ENCODE measurements at regions not wholly inside any gene's neighbourhood (a gene's known extent, or its start where the extent isn't known, plus 50 kb on each side); places are given as distances from the start of the nearest gene placed in this dataset.
A peak's percentile ranks its signal among the peaks of the same experiment; 100 is the strongest.

DNA sequence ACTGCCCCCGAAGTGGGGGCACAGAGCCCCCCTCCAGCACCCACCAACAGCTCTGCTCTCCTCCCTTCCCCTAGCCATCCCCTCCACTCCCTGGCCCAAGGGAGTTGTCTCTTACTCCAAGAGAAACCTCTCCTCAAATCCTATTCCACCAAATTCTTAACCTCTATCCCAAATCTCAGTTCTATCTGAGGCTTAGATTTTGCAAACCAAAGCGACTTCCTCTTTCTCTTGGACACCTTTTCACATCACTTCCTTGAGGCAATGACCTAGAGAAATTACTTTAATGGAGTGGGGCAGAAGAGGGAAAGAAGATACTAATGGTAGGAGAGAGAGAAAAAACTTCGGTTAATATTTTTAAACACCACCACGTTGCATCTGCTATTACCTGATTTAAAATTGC is 167.2 kb downstream of the SS18 start:
- Histone ChIP-seq H3K36me3 (no peaks in the 10 kb centered on the region), H3K27ac (no peak overlapping the region), H3K9me3 (no peaks in the 10 kb centered on the region), H3K4me3 (no peak overlapping the region), H3K27me3 (no peaks in the 10 kb centered on the region), H3K4me1 (no peaks in the 10 kb centered on the region)
- TF ChIP-seq, protein P1, sequence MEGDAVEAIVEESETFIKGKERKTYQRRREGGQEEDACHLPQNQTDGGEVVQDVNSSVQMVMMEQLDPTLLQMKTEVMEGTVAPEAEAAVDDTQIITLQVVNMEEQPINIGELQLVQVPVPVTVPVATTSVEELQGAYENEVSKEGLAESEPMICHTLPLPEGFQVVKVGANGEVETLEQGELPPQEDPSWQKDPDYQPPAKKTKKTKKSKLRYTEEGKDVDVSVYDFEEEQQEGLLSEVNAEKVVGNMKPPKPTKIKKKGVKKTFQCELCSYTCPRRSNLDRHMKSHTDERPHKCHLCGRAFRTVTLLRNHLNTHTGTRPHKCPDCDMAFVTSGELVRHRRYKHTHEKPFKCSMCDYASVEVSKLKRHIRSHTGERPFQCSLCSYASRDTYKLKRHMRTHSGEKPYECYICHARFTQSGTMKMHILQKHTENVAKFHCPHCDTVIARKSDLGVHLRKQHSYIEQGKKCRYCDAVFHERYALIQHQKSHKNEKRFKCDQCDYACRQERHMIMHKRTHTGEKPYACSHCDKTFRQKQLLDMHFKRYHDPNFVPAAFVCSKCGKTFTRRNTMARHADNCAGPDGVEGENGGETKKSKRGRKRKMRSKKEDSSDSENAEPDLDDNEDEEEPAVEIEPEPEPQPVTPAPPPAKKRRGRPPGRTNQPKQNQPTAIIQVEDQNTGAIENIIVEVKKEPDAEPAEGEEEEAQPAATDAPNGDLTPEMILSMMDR (IDR thresholded peaks at IDR 0.05): no peak
- TF ChIP-seq POLR2A (IDR thresholded peaks at IDR 0.05) (no peak), POLR2AphosphoS5 (IDR thresholded peaks at IDR 0.05) (no peak), EP300 (IDR thresholded peaks at IDR 0.05) (no peak)
- ATAC-seq (ENCODE audit: low FRiP score in 2 of 2): no peak
- 81 to 85% methylated on average over 4 of the region's 4 CpGs for WGBS, 2 donors
- DNase-seq: no peak

GRCh38 chr18:25921677-25922421 is 168.6 kb downstream of the SS18 start:
- H3K27me3 ChIP-seq: no peaks in the 10 kb centered on the region
- no peaks in the 10 kb centered on the region for H3K4me1 ChIP-seq
- ATAC-seq (ENCODE audit: low FRiP score in 2 of 2) (peak in 1 of 2 donors; percentile 36), DNase-seq (no peak)
- no peak for TF ChIP-seq POLR2AphosphoS5 (IDR thresholded peaks at IDR 0.05)
- TF ChIP-seq, protein P1 (IDR thresholded peaks at IDR 0.05): peak in 3 of 6 experiments; percentile 8 to 41 (median 20)
- no peaks in the 10 kb centered on the region for H3K36me3 ChIP-seq
- 86 to 91% methylated on average over 11 to 13 of the region's 13 CpGs for WGBS, 2 donors
- no peaks in the 10 kb centered on the region for H3K9me3 ChIP-seq
- no peak overlapping the region for H3K27ac ChIP-seq
- no peak overlapping the region for H3K4me3 ChIP-seq

DNA sequence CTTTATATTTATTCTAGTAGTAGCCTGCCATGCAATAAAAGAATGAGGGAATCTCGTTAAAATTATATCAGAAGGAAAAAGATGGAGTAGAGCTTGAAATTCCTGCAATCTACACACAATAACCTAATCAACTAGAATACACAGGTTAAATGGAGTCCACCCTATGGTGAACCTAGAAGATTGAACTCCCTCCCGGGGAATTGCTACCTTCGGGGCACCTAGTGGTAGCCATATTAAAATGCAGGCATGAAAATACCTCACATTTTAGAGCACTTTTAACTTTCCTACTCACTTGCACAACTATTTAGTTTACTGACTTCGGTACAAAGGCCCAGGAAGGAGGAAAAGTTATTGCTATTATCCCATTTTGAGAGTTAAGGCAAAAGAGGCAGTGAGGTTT is 174.5 kb downstream of the SS18 start:
- H3K4me3 ChIP-seq: no peak overlapping the region
- no peaks in the 10 kb centered on the region for H3K36me3 ChIP-seq
- no peaks in the 10 kb centered on the region for H3K9me3 ChIP-seq
- TF ChIP-seq POLR2A (IDR thresholded peaks at IDR 0.05): no peak
- no peak for ATAC-seq (ENCODE audit: low FRiP score in 2 of 2)
- H3K27me3 ChIP-seq: no peaks in the 10 kb centered on the region
- no peaks in the 10 kb centered on the region for H3K4me1 ChIP-seq
- WGBS, 2 donors: 85 to 89% methylated on average over 4 of the region's 4 CpGs
- H3K27ac ChIP-seq: no peak overlapping the region
- no peak for DNase-seq

DNA sequence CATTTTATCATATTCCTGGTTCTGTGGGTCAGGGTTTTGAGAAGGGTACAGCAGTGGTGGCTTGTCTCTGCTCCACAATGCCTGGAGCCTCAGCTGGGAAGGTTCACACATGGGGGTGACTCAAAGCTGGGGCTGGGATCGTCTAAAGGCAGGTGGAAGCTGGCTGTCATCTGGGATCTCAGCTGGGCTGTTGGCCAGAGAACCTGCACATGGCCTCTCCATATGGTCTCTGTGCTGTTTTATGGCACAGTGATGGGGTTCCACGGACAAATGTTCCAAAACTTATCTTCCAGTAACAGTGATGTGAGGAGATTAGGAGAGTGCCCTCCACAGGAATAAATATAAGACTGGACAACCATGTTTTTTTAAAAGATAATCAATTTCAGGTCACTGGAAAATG is 191.4 kb downstream of the SS18 start:
- ATAC-seq (ENCODE audit: low FRiP score in 2 of 2): no peak
- Histone ChIP-seq H3K27me3 (no peaks in the 10 kb centered on the region), H3K4me1 (no peaks in the 10 kb centered on the region), H3K9me3 (no peaks in the 10 kb centered on the region), H3K27ac (no peak overlapping the region), H3K36me3 (no peaks in the 10 kb centered on the region), H3K4me3 (no peak overlapping the region)
- WGBS, 2 donors: 56 to 69% methylated on average over 2 of the region's 2 CpGs
- TF ChIP-seq POLR2A (IDR thresholded peaks at IDR 0.05) (no peak), POLR2AphosphoS5 (IDR thresholded peaks at IDR 0.05) (no peak), EP300 (IDR thresholded peaks at IDR 0.05) (no peak)
- TF ChIP-seq, protein P1 (IDR thresholded peaks at IDR 0.05): no peak
- DNase-seq: no peak

- no peak overlapping the region for H3K4me3 ChIP-seq
- DNase-seq (no peak), ATAC-seq (ENCODE audit: low FRiP score in 2 of 2) (no peak)
- H3K9me3 ChIP-seq: no peaks in the 10 kb centered on the region
- WGBS, 2 donors: 75 to 92% methylated on average over 4 of the region's 4 CpGs
- H3K27ac ChIP-seq: no peak overlapping the region
- TF ChIP-seq, protein P1 (IDR thresholded peaks at IDR 0.05): no peak
- no peak for TF ChIP-seq EP300 (IDR thresholded peaks at IDR 0.05)
- no peak for TF ChIP-seq POLR2A (IDR thresholded peaks at IDR 0.05)
- no peak for TF ChIP-seq POLR2AphosphoS5 (IDR thresholded peaks at IDR 0.05)
- H3K4me1 ChIP-seq: no peaks in the 10 kb centered on the region
- H3K27me3 ChIP-seq: no peaks in the 10 kb centered on the region
- H3K36me3 ChIP-seq: no peaks in the 10 kb centered on the region
These were observed 193.5 kb downstream of the SS18 start for GRCh38 chr18:25896956-25897355.
